SK-N-SH (cell line): ENCODE measurements at regions not wholly inside any gene's neighbourhood (a gene's known extent, or its start where the extent isn't known, plus 50 kb on each side); places are given as distances from the start of the nearest gene placed in this dataset.

ENCODE experiments used
- CTCF ChIA-PET: fragments of 300-600, 350-600 bp; formaldehyde crosslinking; extraction: SDS; loops from one replicate; lab custom pipeline; 2021; lab: Yijun Ruan, JAX
- POLR2A ChIA-PET: fragments of 350-600 bp; sonication (Branson Sonifier 250); formaldehyde crosslinking; extraction: SDS; loops from one replicate; lab custom pipeline; 2020; ENCODE audit warnings: antibody characterized with exemption, inconsistent platforms; lab: Yijun Ruan, JAX
- DNase-seq: peaks from one replicate; pipeline ENCODE4 v3.0.0; 2012
- H2AFZ ChIP-seq: fragments of 200-600 bp; sonication (generic); 2 replicates; pipeline ENCODE4 v1.8.1; 2016; ENCODE audit warnings: antibody characterized with exemption, mild to moderate bottlenecking, low read depth
- H3F3A ChIP-seq: fragments of 200-600 bp; sonication (generic); replicated peaks from 2 replicates; pipeline ENCODE3; 2016; ENCODE audit warnings: antibody characterized with exemption, mild to moderate bottlenecking; ENCODE audit not compliant: insufficient read depth
- H3K27ac ChIP-seq, 2 experiments: fragments of 200-500 bp in 1 of 2; fragments of 200-600 bp in 1 of 2; sonication (Bioruptor generic) in 1 of 2; sonication (generic), shearing (Covaris generic) in 1 of 2; 2 replicates each; pipeline versions ENCODE4 v1.5.1 to v1.6.1; 2014 to 2016; ENCODE audit warnings: low read depth in 2 of 2, inconsistent platforms in 1 of 2, low read length in 1 of 2, mild to moderate bottlenecking in 1 of 2, mixed read lengths in 1 of 2
- H3K27me3 ChIP-seq: fragments of 200-600 bp; sonication (generic), shearing (Covaris generic); 2 replicates; pipeline ENCODE4 v1.6.1; 2016; ENCODE audit warnings: mixed run types; ENCODE audit not compliant: insufficient read depth
- H3K36me3 ChIP-seq, 2 experiments: fragments of 200-500 bp in 1 of 2; fragments of 200-600 bp in 1 of 2; sonication (Bioruptor generic) in 1 of 2; sonication (generic) in 1 of 2; replicated peaks in 1 of 2; 2 replicates each; pipeline versions ENCODE3 to v1.5.1; 2014 to 2016; ENCODE audit warnings: low read length in 1 of 2, mild to moderate bottlenecking in 1 of 2; ENCODE audit not compliant: insufficient read depth in 2 of 2, control insufficient read depth in 1 of 2
- H3K4me1 ChIP-seq, 2 experiments: fragments of 200-500 bp in 1 of 2; fragments of 200-600 bp in 1 of 2; sonication (Bioruptor generic) in 1 of 2; sonication (generic), shearing (Covaris generic) in 1 of 2; 2 replicates each; pipeline versions ENCODE4 v1.5.1 to v1.6.1; 2014 to 2016; ENCODE audit warnings: low read depth in 1 of 2, low read length in 1 of 2, mixed run types in 1 of 2; ENCODE audit not compliant: insufficient read depth in 2 of 2, control insufficient read depth in 1 of 2
- H3K4me2 ChIP-seq: fragments of 200-600 bp; sonication (generic), shearing (Covaris generic); 2 replicates; pipeline ENCODE4 v1.6.1; 2017; ENCODE audit warnings: mixed run types
- H3K4me3 ChIP-seq, 2 experiments: fragments of 200-500 bp in 1 of 2; fragments of 200-600 bp in 1 of 2; sonication (Bioruptor generic) in 1 of 2; sonication (generic), shearing (Covaris generic) in 1 of 2; 2 replicates each; pipeline versions ENCODE4 v1.5.1 to v1.8.1; 2014 to 2016; ENCODE audit warnings: low read depth in 2 of 2, inconsistent platforms in 1 of 2, low read length in 1 of 2, mild to moderate bottlenecking in 1 of 2, mixed read lengths in 1 of 2, moderate library complexity in 1 of 2
- H3K79me2 ChIP-seq: fragments of 200-600 bp; sonication (generic); 2 replicates; pipeline ENCODE4 v1.8.1; 2017; ENCODE audit warnings: mild to moderate bottlenecking; ENCODE audit not compliant: insufficient read depth
- H3K9ac ChIP-seq: fragments of 200-600 bp; sonication (generic); 2 replicates; pipeline ENCODE4 v1.6.1; 2017; ENCODE audit warnings: mixed run types
- H3K9me2 ChIP-seq: fragments of 200-600 bp; sonication (generic); 2 replicates; pipeline ENCODE4 v1.6.1; 2017; ENCODE audit warnings: mixed run types
- H3K9me3 ChIP-seq: fragments of 200-600 bp; sonication (generic); 2 replicates; pipeline ENCODE4 v1.6.1; 2017; ENCODE audit warnings: mixed run types, mild to moderate bottlenecking, moderate library complexity
- H4K20me1 ChIP-seq: fragments of 200-600 bp; sonication (generic); 2 replicates; pipeline ENCODE4 v1.6.1; 2017; ENCODE audit warnings: mild to moderate bottlenecking, mixed run types; ENCODE audit not compliant: insufficient read depth
- EP300 ChIP-seq, 2 experiments: IDR thresholded peaks; 2 replicates each; pipeline versions ENCODE4 v1.4.0 to v1.6.1; 2012; ENCODE audit warnings: borderline replicate concordance in 1 of 2, low read depth in 1 of 2, low read length in 1 of 2
- EZH2phosphoT487 ChIP-seq: fragments of 200-600 bp; sonication (generic); IDR thresholded peaks from 2 replicates; pipeline ENCODE4 v1.6.1; 2017; ENCODE audit warnings: low read depth, mixed run types, mild to moderate bottlenecking, antibody characterized with exemption, moderate library complexity, borderline replicate concordance
- FOXJ3 ChIP-seq: sonication (generic); formaldehyde crosslinking; IDR thresholded peaks from 2 replicates; pipeline ENCODE4 v1.5.1; 2020; ENCODE audit warnings: mild to moderate bottlenecking, missing genetic modification reagents
- FOXM1 ChIP-seq: IDR thresholded peaks from 2 replicates; pipeline ENCODE4 v1.4.0; 2012; ENCODE audit warnings: low read depth, mild to moderate bottlenecking
- IRF3 ChIP-seq: fragments of 150-350 bp; IDR thresholded peaks from 2 replicates; pipeline ENCODE4 v1.6.1; 2016; ENCODE audit warnings: mild to moderate bottlenecking, low read depth, low read length
- JUND ChIP-seq: IDR thresholded peaks from 2 replicates; pipeline ENCODE4 v1.4.0; 2012
- MEF2A ChIP-seq: IDR thresholded peaks from 2 replicates; pipeline ENCODE4 v1.4.0; 2012; ENCODE audit warnings: low read depth, borderline replicate concordance
- MXI1 ChIP-seq: IDR thresholded peaks from 2 replicates; pipeline ENCODE4 v1.6.1; 2012; ENCODE audit warnings: mild to moderate bottlenecking, low read depth, low read length, improper control_type of control experiment
- RAD21 ChIP-seq: IDR thresholded peaks from 2 replicates; pipeline ENCODE4 v1.6.1; 2012; ENCODE audit warnings: mild to moderate bottlenecking, low read length
- RXRA ChIP-seq: IDR thresholded peaks from 2 replicates; pipeline ENCODE4 v1.4.0; 2012; ENCODE audit warnings: low read depth, mild to moderate bottlenecking, borderline replicate concordance
- SIN3A ChIP-seq: IDR thresholded peaks from 2 replicates; pipeline ENCODE4 v1.6.1; 2012; ENCODE audit warnings: low read depth, mild to moderate bottlenecking, low read length, moderate library complexity, borderline replicate concordance
- TAF1 ChIP-seq: IDR thresholded peaks from 2 replicates; pipeline ENCODE4 v1.6.1; 2012; ENCODE audit warnings: low read depth, mild to moderate bottlenecking, low read length, moderate library complexity, borderline replicate concordance
- TCF12 ChIP-seq: IDR thresholded peaks from 2 replicates; pipeline ENCODE4 v1.4.0; 2012
- TF ChIP-seq, protein P1 (sequence below): IDR thresholded peaks from 2 replicates; pipeline ENCODE4; 2012
- TF ChIP-seq, protein P2 (sequence below): IDR thresholded peaks from 2 replicates; pipeline ENCODE4 v1.6.1; 2012; ENCODE audit warnings: mild to moderate bottlenecking, low read depth, low read length, moderate library complexity
- TF ChIP-seq, protein P3 (sequence below): fragments of 200-600 bp; sonication (generic); IDR thresholded peaks from 2 replicates; pipeline ENCODE4 v1.6.1; 2017; ENCODE audit warnings: antibody characterized with exemption, mild to moderate bottlenecking, moderate library complexity

DNA sequence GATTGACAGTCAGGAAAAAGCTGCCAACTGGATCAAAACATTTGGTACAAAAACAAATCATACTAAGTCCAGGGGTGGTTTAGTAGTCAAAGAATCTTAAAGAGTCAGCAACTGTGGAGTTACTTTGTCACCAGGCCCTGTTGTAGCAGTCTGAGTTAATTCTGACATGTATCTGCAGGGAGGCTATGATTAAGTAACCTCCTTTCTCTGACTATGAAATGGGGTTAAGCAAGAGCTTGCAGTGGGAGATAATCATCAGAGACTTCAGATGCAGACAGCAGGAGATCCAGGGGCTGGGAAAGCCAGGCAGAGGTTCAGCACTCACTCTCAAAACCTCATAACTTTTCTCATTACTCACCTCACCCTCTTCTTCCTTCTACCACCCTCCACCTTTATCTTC is 99.2 kb upstream of the BTG3 start:
- Histone ChIP-seq H4K20me1 (no peaks in the 10 kb centered on the region), H3K4me1 (no peaks in the 10 kb centered on the region), H3K36me3 (no peaks in the 10 kb centered on the region), H3K4me2 (no peak overlapping the region), H3K9me2 (no peaks in the 10 kb centered on the region), H3K79me2 (no peaks in the 10 kb centered on the region), H3K27ac (no peak overlapping the region), H3F3A (no peaks in the 10 kb centered on the region), H3K4me3 (no peak overlapping the region), H3K27me3 (no peaks in the 10 kb centered on the region), H2AFZ (no peak overlapping the region), H3K9me3 (no peaks in the 10 kb centered on the region), H3K9ac (no peak overlapping the region)
- ChIA-PET CTCF (no interaction called here), POLR2A (no interaction called here)
- TF ChIP-seq, protein P1, sequence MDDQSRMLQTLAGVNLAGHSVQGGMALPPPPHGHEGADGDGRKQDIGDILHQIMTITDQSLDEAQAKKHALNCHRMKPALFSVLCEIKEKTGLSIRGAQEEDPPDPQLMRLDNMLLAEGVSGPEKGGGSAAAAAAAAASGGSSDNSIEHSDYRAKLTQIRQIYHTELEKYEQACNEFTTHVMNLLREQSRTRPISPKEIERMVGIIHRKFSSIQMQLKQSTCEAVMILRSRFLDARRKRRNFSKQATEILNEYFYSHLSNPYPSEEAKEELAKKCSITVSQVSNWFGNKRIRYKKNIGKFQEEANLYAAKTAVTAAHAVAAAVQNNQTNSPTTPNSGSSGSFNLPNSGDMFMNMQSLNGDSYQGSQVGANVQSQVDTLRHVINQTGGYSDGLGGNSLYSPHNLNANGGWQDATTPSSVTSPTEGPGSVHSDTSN = no peak
- TF ChIP-seq MEF2A (no peak), TAF1 (no peak), TCF12 (no peak), EZH2phosphoT487 (no peak), RXRA (no peak), EP300 (IDR thresholded peaks at IDR 0.05; ENCODE audit: borderline replicate concordance in 1 of 2, low read depth in 1 of 2, low read length in 1 of 2) (no peak), IRF3 (no peak), FOXJ3 (CRISPR knock-in tag) (no peak), RAD21 (no peak), SIN3A (no peak), MXI1 (no peak), JUND (no peak), FOXM1 (no peak)
- TF ChIP-seq, protein P2, sequence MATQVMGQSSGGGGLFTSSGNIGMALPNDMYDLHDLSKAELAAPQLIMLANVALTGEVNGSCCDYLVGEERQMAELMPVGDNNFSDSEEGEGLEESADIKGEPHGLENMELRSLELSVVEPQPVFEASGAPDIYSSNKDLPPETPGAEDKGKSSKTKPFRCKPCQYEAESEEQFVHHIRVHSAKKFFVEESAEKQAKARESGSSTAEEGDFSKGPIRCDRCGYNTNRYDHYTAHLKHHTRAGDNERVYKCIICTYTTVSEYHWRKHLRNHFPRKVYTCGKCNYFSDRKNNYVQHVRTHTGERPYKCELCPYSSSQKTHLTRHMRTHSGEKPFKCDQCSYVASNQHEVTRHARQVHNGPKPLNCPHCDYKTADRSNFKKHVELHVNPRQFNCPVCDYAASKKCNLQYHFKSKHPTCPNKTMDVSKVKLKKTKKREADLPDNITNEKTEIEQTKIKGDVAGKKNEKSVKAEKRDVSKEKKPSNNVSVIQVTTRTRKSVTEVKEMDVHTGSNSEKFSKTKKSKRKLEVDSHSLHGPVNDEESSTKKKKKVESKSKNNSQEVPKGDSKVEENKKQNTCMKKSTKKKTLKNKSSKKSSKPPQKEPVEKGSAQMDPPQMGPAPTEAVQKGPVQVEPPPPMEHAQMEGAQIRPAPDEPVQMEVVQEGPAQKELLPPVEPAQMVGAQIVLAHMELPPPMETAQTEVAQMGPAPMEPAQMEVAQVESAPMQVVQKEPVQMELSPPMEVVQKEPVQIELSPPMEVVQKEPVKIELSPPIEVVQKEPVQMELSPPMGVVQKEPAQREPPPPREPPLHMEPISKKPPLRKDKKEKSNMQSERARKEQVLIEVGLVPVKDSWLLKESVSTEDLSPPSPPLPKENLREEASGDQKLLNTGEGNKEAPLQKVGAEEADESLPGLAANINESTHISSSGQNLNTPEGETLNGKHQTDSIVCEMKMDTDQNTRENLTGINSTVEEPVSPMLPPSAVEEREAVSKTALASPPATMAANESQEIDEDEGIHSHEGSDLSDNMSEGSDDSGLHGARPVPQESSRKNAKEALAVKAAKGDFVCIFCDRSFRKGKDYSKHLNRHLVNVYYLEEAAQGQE = no peak
- TF ChIP-seq, protein P3, sequence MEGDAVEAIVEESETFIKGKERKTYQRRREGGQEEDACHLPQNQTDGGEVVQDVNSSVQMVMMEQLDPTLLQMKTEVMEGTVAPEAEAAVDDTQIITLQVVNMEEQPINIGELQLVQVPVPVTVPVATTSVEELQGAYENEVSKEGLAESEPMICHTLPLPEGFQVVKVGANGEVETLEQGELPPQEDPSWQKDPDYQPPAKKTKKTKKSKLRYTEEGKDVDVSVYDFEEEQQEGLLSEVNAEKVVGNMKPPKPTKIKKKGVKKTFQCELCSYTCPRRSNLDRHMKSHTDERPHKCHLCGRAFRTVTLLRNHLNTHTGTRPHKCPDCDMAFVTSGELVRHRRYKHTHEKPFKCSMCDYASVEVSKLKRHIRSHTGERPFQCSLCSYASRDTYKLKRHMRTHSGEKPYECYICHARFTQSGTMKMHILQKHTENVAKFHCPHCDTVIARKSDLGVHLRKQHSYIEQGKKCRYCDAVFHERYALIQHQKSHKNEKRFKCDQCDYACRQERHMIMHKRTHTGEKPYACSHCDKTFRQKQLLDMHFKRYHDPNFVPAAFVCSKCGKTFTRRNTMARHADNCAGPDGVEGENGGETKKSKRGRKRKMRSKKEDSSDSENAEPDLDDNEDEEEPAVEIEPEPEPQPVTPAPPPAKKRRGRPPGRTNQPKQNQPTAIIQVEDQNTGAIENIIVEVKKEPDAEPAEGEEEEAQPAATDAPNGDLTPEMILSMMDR = no peak
- DNase-seq = no peak
